Choroid plexus epithelial cell (primary cell): ENCODE measurements at regions not wholly inside any gene's neighbourhood (a gene's known extent, or its start where the extent isn't known, plus 50 kb on each side); places are given as distances from the start of the nearest gene placed in this dataset.
"Not testable (repeated sequence)": the region's sequence is repeated elsewhere in the genome, so short reads cannot be mapped to it uniquely, and the experiment has no call there.

Experiments used
- DNase-seq: peaks from one replicate; pipeline ENCODE4 v3.0.0-alpha.2; 2010; ENCODE audit warnings: low read depth
- H3K4me3 ChIP-seq: 2 replicates; pipeline ENCODE4 v1.5.1; 2011; ENCODE audit warnings: low read depth, mild to moderate bottlenecking, control low read depth, low read length, moderate library complexity
- TF ChIP-seq, protein P1 (sequence below): conservative IDR thresholded peaks from 2 replicates; pipeline ENCODE4 v1.5.1; 2011; ENCODE audit warnings: low read depth, mild to moderate bottlenecking, control low read depth, inconsistent platforms, low read length, moderate library complexity

GRCh38 chr12:73629171-73629570 lies 908.5 kb upstream of the ATXN7L3B start:
- no peak for DNase-seq
- TF ChIP-seq, protein P1, sequence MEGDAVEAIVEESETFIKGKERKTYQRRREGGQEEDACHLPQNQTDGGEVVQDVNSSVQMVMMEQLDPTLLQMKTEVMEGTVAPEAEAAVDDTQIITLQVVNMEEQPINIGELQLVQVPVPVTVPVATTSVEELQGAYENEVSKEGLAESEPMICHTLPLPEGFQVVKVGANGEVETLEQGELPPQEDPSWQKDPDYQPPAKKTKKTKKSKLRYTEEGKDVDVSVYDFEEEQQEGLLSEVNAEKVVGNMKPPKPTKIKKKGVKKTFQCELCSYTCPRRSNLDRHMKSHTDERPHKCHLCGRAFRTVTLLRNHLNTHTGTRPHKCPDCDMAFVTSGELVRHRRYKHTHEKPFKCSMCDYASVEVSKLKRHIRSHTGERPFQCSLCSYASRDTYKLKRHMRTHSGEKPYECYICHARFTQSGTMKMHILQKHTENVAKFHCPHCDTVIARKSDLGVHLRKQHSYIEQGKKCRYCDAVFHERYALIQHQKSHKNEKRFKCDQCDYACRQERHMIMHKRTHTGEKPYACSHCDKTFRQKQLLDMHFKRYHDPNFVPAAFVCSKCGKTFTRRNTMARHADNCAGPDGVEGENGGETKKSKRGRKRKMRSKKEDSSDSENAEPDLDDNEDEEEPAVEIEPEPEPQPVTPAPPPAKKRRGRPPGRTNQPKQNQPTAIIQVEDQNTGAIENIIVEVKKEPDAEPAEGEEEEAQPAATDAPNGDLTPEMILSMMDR, result no peak
- H3K4me3 ChIP-seq, result no peak overlapping the region

DNA sequence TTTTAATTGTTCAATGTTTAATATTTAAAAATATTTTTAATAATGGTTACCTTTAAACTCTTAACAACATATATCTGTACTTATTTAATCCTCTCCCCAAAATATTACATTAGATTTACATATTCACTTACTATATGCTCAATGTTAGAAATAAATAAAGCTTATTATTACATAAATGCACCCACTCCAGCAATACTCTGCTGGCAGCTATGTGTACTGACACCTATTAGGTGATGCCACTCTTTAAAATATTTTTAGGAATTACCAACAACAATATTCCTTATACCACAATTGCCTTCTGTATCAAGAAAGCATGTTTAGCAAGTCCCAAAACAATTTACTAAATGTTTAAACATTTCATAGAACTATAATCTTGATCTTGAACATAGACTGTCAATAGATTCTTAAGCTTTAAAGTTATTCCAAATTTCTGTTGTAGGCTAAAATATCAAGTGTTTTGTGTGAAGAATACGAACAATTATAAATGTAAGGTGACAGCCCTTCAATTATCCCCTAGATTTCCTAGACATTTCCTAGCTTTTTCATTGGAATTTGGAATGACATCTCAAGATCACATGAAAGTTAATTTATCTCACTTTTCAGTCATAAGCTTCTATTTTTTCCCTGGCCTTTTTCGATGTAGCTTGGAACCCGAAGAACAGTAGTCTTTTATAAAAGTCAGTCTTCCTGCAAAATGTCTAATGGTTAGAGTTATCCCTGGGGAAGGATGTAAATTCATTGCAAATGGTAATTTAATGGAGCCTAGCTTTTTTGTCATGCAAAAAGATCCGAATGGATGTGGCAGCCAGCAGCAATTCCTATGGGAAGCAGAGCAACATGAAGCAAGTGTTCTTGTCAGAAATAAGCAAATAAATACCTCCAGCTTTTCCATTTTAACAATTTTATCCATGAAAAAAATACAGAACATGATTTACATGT lies 907.5 kb upstream of the ATXN7L3B start:
- H3K4me3 ChIP-seq, result no peak overlapping the region
- no peak for DNase-seq
- TF ChIP-seq, protein P1, result no peak

DNA sequence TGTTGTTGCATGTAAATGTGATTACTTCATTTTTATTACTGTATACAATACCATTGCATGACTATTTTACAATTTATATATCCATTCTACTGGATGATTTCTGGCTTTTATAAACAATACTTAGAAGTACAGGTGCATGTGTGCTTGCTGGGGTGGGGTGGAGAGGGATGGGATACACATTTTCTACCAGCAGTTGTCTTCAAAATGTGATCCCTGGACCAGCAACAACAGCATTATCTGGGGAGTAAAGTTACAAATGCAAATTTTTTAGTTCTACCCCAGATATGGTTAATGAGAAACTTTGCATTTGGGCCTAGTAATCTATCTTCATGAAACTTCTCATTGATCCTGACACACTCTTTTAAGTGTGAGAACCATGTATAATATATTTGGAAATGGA lies 905.4 kb upstream of the ATXN7L3B start:
- no peak overlapping the region for H3K4me3 ChIP-seq
- no peak for DNase-seq
- TF ChIP-seq, protein P1, result no peak

DNA sequence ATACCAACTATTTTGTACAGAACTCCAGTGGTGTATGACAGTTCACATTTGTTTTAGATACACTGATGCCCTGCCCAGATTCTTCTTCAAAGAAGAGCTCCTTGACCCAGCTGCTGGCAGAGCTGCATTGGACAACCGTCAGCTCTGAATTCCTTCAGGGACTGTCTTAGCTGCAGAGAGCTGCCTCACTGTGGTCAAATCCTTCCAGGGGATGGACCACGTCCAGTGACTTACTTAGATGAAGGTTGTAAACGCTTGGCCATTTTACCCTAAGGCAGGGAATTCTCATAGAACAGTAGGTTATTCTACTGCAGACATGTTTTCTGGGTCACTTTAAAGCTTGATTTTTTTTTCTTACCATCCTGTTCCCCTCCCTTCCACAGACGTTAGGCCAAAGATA lies 905.0 kb upstream of the ATXN7L3B start:
- no peak overlapping the region for H3K4me3 ChIP-seq
- TF ChIP-seq, protein P1, result no peak
- DNase-seq, result no peak

DNA sequence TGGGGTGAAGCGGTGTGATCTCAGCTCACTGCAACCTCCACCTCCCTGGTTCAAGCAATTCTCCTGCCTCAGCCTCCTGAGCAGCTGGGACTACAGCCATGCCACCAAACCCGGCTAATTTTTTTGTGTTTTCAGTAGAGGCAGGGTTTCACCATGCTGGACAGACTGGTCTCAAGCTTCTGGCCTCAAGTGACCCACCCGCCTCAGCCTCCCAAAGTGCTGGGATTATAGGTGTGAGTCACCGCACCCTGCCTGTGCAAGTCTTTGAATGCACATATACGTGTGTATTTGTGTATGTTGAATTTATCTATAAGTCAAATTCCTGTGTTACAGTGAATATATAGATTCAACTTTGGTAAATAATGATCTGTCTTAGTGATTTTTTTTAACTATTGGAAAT lies 898.2 kb upstream of the ATXN7L3B start:
- DNase-seq, H3K4me3 ChIP-seq: not testable (repeated sequence)

DNA sequence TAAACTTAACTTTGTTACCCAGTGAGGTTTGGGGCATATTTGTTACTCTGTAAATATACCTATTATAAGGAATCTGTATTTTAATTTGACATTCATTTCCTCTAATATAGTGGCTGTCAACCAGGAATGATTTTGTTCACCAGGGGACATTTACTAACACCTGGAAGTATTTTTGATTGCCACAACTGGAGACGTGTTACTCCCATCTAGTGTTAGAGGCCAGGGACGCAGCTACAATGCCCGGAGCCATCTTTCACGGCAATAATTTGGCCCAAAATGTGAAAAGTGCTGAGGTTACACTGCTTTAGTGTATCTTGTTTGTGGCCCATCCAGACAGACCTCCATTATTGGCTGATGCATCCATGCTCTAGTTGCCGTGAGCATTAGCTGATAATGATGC lies 881.3 kb upstream of the ATXN7L3B start:
- no peak overlapping the region for H3K4me3 ChIP-seq
- TF ChIP-seq, protein P1, result no peak
- DNase-seq, result no peak

DNA sequence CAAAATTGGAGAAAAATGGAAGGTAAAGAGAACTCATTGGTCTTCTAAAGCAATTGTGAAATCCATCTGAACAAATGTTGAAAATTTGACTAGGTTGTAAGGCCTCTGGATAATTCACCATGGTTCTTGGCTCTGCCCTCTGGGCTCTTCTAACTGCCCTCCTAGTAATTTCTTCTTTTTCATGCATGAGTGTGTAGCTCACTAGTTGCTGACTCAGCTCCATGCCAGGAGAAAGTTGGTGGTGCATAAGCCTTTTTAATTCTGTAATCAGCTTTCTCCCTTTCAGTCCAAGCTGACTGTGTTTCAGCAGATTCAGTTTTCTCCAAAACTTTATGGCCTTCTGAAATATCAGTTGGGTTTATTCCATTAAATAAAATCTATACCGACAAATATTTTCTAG lies 877.8 kb upstream of the ATXN7L3B start:
- TF ChIP-seq, protein P1, result no peak
- H3K4me3 ChIP-seq, result no peak overlapping the region
- no peak for DNase-seq
